Neural progenitor cell (in vitro differentiated cells): ENCODE measurements at regions not wholly inside any gene's neighbourhood (a gene's known extent, or its start where the extent isn't known, plus 50 kb on each side); places are given as distances from the start of the nearest gene placed in this dataset.

Experiments used
- EZH2phosphoT487 ChIP-seq: fragments of 200-600 bp; sonication (generic); IDR thresholded peaks from 2 replicates; pipeline ENCODE4 v1.6.1; 2017; ENCODE audit warnings: antibody characterized with exemption
- TF ChIP-seq, protein P1 (sequence below): fragments of 200-600 bp; sonication (generic); IDR thresholded peaks from 2 replicates; pipeline ENCODE4 v1.5.1; 2017; ENCODE audit warnings: antibody characterized with exemption, mild to moderate bottlenecking

DNA sequence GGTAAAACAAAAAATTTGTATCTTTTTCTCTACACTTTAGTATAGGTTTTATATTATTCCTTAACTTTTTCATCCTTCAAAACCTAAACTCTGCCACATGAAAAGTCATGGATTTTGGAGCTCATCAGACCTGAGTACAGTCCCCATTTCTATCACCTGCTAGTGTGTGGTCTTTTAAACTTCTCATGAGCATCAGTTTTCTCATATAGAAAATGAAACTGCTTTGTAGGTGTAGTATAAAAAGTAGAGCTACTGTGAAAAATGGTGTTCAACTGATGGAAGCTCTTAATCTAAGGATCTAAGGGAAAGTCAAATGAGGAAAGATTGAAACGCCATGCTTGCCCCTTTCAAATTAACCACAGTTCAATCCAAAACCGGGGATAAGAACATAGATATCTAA, 686.5 kb downstream of the MECOM start:
- TF ChIP-seq, protein P1, sequence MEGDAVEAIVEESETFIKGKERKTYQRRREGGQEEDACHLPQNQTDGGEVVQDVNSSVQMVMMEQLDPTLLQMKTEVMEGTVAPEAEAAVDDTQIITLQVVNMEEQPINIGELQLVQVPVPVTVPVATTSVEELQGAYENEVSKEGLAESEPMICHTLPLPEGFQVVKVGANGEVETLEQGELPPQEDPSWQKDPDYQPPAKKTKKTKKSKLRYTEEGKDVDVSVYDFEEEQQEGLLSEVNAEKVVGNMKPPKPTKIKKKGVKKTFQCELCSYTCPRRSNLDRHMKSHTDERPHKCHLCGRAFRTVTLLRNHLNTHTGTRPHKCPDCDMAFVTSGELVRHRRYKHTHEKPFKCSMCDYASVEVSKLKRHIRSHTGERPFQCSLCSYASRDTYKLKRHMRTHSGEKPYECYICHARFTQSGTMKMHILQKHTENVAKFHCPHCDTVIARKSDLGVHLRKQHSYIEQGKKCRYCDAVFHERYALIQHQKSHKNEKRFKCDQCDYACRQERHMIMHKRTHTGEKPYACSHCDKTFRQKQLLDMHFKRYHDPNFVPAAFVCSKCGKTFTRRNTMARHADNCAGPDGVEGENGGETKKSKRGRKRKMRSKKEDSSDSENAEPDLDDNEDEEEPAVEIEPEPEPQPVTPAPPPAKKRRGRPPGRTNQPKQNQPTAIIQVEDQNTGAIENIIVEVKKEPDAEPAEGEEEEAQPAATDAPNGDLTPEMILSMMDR, result no peak
- TF ChIP-seq EZH2phosphoT487, result no peak
